ENCODE measurements at regions not wholly inside any gene's neighbourhood (a gene's known extent, or its start where the extent isn't known, plus 50 kb on each side); places are given as distances from the start of the nearest gene placed in this dataset.

DNA sequence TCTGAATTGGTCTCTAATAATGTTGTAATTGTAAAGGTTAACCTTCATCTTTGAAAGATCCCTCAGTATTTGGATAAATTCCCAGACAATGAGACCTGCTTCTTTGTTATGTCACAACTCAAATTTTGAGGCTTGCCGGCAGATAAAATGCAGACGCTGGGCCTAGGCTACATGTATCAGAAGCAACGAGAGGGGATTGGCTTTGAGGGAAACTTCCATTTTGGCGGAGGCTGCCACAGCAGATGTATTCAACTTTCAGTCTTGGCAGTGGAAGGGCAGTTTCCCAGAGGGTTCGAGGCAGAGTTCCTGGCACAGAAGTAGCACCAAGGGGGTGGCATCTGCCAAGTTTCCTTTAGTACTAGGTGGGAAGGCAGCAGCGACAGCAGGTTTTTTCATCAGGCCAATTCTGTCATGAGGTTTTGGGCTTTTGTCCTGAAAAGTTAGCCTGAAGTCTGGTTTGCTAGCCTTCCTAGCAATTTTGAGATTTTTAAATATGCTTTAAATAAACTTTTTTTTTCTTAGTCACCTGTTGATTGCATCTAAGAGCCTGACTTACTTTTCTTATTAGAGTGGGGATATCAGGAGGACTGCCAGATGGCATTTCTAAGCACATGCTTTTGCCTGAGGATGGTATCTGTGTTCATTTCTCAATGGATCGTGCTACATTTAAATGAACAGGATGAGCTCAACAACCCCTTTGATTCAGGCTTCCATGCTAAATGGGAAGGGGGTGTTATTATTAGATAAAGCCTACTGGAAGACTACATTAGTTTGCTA lies 89.5 kb upstream of the FAM3C start:
- peak; percentile 20 for DNase-seq (ENCODE audit: missing footprints)
- intact Hi-C loops (cut with DNase I), result no loop called here
- ATAC-seq, result peak; percentile 63

DNA sequence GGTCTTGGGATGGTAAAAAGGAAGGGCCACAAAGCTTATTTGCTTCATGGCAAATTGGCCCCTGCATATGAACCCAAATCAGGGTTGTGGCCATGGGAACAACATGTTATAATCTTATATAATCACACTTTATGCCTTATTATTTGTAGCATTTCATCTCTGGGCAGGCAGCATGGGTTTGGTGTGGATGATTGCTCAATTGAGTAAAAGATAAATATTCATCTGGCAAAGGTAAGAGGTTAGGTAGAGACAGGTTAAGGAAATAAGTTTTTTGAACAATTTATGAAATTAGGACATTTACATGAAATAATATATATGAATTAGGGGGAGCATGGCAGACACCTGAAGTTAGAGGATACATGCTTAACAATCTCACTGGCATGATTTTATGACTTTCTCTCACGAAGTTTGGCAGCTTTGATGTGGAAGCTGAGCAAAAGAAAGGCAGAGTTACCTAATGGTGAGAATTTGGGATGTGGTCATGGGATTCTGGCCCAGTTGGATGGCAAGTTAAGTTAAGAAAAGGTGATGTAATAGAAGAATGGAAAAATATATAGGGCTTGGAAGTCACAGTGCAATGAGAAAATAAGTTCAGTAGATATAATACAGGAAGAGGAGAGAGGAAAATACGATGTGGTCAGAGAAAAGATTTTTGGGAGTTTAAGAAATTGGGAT lies 88.1 kb upstream of the FAM3C start:
- ATAC-seq (no peak), DNase-seq (ENCODE audit: missing footprints) (no peak)
- intact Hi-C loops (cut with DNase I), result no loop called here

DNA sequence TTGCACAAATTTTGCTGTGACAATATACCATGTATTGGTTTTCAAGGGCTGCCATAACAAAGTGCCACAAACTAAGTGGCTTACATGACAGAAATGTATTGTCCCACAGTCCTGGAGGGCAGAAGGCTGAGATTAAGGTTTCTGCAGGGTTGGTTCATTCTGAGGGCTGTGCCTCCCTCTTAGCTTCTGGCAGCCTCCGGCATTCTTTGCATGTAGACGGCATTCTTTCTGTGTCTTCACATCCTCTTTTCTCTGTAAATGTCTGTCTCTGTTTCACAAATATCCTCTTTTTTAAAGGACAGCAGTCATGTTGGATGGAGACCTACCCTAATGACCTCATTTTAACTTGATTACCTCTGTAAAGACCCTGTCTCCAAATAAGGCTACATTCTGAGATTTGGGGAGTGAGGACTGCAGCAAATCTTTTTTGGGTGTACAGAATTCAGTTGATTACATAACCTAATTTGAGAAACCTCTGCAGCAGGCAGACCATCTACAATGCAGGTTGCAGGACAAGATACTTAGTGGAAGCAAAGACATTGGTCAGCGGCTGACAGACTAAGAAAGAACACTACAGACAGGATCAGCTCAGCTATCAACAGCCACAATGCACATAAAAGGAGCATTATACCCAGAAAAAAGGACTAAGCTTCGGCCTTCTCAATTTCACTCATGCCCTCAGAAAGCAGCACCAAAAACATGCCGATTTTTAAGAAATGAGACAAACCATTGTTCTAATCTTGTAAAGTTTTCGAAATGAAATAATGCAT lies 84.6 kb upstream of the FAM3C start:
- DNase-seq (ENCODE audit: missing footprints) (no peak), ATAC-seq (no peak)
- intact Hi-C loops (cut with DNase I), result no loop called here

DNA sequence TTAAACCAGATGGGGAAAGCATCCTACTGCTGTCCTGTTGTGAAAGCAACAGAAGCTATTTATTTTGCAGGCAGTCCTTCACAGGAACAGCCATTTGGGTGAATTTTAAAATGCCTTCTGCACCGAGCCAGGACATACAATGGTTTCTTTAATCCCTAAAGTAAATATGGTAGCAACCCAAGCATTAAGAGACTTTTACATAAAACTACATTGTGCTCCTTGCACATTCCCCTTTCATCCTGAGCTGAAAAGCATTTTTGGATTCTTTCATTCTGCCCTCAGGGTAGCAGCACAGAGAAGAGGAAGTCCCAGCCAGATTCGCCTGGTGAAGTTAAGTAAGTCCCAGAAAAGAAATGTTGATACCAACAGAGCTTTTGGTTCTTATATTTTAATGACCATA lies 84.0 kb upstream of the FAM3C start:
- intact Hi-C loops (cut with DNase I), result no loop called here
- DNase-seq (ENCODE audit: missing footprints) (no peak), ATAC-seq (no peak)

DNA sequence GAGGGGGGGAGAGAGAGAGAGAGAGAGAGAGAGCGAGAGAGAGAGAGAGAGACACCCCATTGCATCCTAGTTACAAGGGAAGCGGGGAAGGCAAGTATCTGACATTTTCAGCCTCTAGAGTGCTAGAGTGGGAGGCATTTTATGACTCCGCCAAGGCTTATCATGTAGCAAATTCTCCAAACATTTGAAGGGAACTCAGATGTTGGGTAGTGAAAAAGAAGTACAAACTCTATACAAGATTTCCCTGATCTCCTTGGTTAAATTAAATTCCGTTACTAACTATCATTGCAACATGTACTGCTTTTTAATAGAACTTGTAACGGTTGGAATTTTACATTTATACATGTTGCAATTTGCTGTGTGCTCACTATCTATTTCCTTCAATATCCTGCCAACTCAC lies 83.4 kb upstream of the FAM3C start:
- intact Hi-C loops (cut with DNase I), result no loop called here
- no peak for ATAC-seq
- DNase-seq (ENCODE audit: missing footprints), result no peak

DNA sequence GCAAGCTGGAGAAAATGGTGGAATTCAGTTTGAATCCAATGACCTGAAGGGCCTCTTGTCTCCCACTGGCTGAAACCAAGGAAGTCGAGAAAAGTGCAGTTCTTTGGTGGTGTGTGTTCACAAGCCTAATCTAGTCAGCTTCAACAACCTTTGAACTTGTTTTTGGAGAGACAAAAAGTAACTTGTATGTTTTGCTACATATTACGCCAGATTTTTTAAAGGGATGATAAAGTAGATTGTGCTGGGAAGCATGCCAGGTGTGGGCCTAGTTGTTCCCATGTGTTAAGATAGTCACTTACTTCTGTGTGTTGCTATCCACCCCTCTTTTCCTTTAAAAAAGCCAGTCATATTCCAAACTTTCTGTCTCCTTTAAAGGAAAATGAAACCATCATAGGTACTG lies 79.7 kb upstream of the FAM3C start:
- intact Hi-C loops (cut with DNase I), result no loop called here
- peak; percentile 58 for DNase-seq (ENCODE audit: missing footprints)
- peak; percentile 28 for ATAC-seq

DNA sequence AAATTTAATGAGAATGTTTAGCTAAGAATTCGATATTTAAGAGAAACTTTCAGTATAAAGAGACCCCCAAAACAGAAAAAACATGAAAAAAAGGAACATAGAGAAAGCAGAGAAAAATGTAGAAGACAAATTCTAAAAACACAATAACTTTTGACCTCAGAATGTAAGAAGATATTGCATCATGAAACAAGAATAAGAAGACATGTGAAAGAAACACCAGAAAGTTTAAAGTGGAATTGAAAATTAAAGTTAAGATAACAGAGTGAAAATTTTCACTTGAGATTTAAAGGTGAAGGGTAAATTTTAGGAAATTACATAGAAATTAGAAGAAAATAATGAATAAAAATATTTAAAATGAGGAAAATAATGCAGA lies 78.2 kb upstream of the FAM3C start:
- DNase-seq (ENCODE audit: missing footprints), result no peak
- intact Hi-C loops (cut with DNase I), result no loop called here
- no peak for ATAC-seq

DNA sequence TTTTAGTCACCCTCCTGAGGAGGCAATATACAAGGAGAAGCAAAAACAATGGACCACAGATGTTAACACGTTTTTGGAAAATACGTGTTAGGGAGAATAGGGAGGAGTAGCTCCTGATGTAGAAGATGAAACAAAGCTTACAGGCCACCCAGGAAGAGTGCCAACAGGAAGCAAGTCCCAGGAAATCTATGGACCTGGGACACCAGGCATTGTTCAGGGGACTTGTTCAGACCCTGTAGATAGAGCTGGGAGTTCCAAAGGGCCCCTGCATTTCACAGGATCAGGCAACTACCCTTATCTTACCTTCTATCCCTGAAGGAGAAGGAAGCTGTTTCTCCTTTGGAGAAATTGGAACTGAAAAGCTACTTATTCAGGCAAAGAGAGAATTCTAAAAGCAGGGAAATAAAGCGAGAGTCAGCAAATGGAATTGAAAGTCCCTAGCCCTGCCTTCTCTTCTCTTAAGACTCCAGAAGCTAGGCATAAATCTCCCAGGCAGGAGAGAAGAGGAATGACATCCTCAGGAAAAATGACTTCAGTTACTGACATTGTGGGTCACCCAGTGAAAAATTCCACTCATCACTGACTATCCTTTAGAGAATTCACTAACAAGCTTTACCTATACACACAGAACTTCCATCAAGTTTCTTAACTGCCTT lies 77.7 kb upstream of the FAM3C start:
- DNase-seq (ENCODE audit: missing footprints), result no peak
- ATAC-seq, result no peak
- intact Hi-C loops (cut with DNase I), result no loop called here

DNA sequence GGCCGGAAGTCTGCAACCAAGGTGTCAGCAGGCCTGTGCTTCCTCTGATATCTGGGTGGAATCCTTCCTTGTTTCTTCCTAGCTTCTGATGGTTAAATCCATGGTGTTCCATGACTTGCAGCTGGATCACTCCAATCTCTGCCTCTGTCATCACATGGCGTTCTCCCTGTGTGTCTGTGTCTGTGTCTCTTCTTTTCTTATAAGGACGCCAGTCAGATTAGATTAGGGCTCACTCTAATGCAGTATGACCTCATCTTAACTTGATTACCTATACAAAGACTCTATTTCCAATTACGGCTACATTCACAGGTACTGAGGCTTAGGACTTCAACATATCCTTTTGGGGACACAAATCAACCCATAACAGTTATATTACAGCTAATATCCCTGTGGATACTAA lies 70.3 kb upstream of the FAM3C start:
- ATAC-seq (no peak), DNase-seq (ENCODE audit: missing footprints) (no peak)
- intact Hi-C loops (cut with DNase I), result no loop called here

DNA sequence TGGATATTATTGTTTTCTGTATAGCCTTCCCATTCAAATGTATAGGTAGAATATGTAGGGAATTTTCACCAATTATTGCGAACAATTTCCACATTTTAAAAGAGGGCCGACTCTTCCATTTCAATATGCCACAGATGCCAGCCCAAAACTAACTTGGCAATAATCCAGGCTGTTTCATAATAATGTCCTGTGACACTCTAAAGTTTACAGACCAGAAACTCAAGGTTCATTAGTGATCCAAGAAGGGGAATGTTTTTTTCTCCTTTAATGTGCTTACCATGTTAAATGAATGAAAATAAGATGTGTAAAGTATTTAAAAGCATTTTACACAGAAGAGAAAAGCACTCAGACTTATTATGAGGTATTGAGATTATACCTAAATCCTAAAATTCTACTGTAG lies 63.0 kb upstream of the FAM3C start:
- intact Hi-C loops (cut with DNase I), result no loop called here
- no peak for DNase-seq (ENCODE audit: missing footprints)
- no peak for ATAC-seq

DNA sequence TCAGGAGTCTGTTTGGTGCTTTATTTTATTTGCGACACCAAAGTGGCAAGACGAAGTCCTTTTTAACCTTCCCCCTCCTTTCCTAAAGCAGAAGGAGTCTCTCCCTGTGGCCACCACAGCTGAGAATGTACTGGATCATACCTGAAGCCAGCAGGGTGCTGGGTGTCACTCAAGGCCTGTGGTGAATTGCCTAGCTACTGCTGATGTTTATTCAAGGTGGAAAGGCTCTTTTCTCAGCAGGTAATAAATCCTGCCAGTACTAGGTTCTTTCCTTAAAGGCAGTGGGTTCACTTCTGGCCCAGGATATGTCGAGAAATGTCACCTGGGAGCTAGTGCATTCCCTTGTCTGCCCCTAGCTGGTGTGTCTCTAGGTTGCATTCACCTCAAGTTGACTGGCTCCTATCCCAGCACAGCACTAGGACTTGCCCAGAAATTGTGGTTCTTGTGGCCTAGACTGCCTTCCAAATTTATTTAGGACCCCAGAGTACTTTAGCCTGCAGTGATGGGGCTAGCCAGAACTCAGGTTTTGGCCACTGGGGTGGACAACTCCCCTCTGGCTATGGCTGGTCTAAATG lies 60.8 kb upstream of the FAM3C start:
- intact Hi-C loops (cut with DNase I), result no loop called here
- ATAC-seq (no peak), DNase-seq (ENCODE audit: missing footprints) (no peak)

DNA sequence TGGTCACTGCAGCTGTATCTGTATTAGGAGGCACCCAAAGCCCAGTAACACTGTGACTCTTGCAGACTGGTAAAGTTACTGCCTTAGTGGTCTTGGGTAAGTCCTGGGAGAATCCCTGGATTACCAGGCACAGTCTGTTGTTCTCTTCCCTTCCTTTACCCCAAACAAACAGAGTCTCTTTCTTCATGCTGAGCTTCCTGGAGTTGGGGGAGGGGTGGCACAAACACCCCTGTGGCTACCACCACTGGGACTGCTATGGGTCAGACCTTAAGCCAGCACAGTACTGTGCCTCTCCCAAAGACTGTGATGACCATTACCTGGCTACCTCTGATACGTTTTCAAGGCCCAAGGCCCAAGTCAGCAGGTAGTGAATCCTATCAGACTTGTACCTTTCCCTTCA lies 59.9 kb upstream of the FAM3C start:
- ATAC-seq (no peak), DNase-seq (ENCODE audit: missing footprints) (no peak)
- intact Hi-C loops (cut with DNase I), result no loop called here

DNA sequence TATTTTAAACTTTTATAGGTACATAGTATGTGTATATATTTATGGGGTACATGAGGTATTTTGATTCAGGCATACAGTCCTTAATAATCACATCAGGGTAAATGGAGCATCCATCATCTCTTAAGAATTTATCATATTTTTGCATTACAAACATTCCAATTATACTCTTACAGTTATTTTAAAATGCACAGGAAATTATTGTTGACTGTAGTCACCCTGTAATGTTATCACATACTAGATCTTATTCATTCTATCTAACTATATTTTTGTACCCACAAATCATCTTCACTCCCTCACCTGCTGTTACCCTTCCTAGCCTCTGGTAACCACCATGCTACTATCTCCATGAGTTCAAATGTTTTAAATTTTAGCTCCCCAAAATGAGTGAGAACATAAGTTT lies 56.3 kb upstream of the FAM3C start:
- intact Hi-C loops (cut with DNase I), result no loop called here
- ATAC-seq (no peak), DNase-seq (ENCODE audit: missing footprints) (no peak)

DNA sequence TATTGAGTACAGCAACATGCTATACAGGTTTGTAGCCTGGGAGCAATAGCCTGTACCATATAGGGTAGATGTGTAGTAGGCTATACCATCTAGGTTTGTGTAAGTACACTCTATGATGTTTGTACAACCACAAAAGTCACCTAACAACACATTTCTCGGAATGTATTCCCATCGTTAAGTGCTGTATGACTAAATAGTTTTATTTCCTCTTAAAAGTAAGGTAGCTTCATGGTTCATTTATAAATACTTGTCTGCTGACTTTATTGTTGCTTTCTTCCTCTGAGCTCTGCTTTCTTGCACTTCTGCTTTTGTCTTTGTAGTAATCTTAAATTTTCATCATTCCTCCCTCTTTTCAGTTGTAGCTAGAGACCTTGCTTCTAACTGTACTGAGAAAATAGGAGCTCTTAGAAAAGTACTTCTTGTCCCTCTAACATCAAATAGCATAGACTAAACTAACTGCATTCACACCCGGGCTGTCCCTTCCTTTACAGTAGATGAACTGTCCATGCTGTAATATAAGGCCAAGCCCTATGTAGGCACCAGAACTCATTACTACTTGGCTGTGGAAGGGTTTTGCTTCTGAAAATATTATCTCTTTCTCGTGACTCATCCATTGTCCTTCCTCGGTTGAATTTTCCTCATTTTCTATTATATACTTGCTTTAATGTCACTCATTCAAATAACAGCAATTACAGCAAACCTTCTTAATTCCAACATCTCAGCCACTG lies 55.4 kb upstream of the FAM3C start:
- DNase-seq (ENCODE audit: missing footprints), result no peak
- no peak for ATAC-seq
- intact Hi-C loops (cut with DNase I), result no loop called here

DNA sequence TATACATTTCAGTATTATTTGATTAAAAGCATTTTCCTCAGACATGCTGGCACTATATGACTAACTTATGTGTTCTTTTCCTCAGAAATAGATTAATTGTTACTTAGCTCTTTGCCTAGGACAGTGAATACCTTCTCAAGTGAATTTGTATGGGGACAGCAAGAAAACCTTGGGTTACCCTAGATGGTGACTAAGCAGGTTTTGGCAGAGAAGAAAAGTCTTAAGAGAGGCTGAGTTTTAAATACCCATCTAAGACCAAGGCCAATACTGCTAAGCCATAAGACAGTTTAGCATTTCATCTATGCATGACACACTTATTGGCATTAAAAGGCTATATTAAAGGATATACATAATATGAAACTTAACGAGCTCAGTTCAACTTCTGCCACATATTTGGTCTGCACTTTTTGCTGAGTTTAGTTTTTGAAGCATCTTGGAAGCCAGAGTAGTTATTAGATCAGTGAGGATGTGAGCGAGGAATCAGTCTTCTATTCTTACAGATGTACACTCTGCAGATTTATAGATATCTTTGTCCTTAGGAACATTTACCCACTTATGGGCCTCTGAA lies 54.6 kb upstream of the FAM3C start:
- DNase-seq (ENCODE audit: missing footprints), result no peak
- intact Hi-C loops (cut with DNase I), result no loop called here
- no peak for ATAC-seq

DNA sequence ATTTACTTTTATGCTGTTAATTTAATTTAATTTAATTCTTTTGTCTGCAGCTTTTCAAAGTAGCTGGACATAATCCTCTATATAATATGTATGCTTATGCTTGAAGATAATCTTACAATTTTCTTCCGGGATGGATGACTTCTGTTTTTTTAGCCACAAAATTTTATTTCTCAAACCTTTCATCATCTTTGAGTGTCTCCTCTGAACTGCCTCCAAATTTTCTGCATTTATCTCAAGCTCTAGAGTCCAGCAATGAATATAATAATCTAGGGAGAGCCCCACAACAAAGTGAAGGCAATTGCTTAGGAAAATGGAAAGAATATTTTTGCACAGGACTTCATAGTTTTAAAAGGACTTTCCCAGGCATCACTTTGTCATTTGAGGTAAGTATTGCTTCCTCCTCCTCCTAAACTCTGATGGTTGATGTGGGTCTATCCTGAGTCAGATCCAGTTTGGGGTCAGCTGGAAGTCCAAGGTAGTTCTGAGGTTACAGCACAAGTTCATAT lies 53.7 kb upstream of the FAM3C start:
- DNase-seq (ENCODE audit: missing footprints) (no peak), ATAC-seq (no peak)
- intact Hi-C loops (cut with DNase I), result no loop called here

DNA sequence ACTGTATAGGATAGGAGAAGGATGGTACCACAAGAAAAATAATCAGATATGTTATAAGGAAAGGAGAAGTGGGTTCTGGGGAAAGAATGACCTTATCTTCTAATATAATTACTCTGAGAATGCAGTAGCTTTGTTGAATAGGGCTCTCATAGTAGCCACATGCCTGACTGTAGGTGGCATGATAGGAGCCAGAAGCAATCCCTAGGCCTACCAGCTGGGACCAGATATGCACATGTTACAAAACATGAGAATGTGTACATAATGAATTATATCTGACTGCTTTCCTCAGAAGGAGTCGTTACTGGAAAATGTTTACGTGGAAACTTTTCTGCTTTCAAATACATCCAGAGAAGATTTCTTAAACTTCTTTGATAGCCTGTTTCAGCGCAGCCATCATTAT lies 53.2 kb upstream of the FAM3C start:
- no peak for DNase-seq (ENCODE audit: missing footprints)
- intact Hi-C loops (cut with DNase I), result no loop called here

DNA sequence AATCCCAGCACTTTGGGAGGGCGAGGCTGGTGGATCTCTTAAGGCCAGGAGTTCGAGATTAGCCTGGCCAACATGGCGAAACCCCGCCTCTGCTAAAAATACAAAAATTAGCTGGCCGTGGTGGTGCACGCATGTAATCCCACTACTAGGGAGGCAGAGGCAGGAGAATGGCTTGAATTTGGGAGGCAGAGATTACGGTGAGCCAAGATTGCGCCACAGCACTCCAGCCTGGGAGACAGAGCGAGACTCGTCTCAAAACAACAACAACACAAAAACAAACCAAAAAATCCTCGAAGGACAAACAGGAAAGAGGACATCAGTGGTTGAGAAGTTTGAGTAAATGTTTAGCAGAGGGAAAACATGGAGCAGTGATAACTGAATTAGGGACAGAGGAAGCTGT lies 52.3 kb upstream of the FAM3C start:
- intact Hi-C loops (cut with DNase I), result no loop called here
- no peak for DNase-seq (ENCODE audit: missing footprints)
- ATAC-seq, result no peak

More for the DNA sequence above, 53.2 kb upstream of the FAM3C start:
- no peak for ATAC-seq

Data from Right ventricle myocardium inferior (tissue), 1 donor.